Neural progenitor cell (in vitro differentiated cells): ENCODE measurements at regions not wholly inside any gene's neighbourhood (a gene's known extent, or its start where the extent isn't known, plus 50 kb on each side); places are given as distances from the start of the nearest gene placed in this dataset.

ENCODE experiments used
- EZH2 ChIP-seq: fragments of 200-600 bp; sonication (generic); IDR thresholded peaks from 2 replicates; pipeline ENCODE4 v1.6.1; 2017; ENCODE audit warnings: antibody characterized with exemption, mild to moderate bottlenecking, moderate library complexity
- EZH2phosphoT487 ChIP-seq: fragments of 200-600 bp; sonication (generic); IDR thresholded peaks from 2 replicates; pipeline ENCODE4 v1.6.1; 2017; ENCODE audit warnings: antibody characterized with exemption
- TF ChIP-seq, protein P1 (sequence below): fragments of 200-600 bp; sonication (generic); IDR thresholded peaks from 2 replicates; pipeline ENCODE4 v1.5.1; 2017; ENCODE audit warnings: antibody characterized with exemption, mild to moderate bottlenecking

DNA sequence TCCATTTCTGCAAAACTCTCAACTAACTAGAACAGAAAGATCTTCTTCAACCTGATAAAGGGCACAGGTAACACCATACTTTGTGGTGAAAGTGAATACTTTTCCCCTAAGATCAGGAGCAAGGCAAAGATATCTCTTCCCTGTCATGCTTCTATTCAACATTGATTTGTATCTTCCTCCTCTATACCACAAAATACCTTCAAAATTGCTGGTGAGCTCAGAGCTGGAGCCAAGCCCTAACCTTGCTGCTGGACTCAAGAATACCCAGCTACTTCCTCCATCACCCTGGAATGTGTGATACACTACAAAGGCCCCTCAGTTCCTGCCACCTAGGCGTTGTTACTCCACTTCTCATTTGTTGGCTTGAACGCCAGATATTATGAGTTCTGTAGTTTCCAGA, 499.0 kb downstream of the ACTL7B start:
- TF ChIP-seq EZH2phosphoT487 = no peak
- TF ChIP-seq, protein P1, sequence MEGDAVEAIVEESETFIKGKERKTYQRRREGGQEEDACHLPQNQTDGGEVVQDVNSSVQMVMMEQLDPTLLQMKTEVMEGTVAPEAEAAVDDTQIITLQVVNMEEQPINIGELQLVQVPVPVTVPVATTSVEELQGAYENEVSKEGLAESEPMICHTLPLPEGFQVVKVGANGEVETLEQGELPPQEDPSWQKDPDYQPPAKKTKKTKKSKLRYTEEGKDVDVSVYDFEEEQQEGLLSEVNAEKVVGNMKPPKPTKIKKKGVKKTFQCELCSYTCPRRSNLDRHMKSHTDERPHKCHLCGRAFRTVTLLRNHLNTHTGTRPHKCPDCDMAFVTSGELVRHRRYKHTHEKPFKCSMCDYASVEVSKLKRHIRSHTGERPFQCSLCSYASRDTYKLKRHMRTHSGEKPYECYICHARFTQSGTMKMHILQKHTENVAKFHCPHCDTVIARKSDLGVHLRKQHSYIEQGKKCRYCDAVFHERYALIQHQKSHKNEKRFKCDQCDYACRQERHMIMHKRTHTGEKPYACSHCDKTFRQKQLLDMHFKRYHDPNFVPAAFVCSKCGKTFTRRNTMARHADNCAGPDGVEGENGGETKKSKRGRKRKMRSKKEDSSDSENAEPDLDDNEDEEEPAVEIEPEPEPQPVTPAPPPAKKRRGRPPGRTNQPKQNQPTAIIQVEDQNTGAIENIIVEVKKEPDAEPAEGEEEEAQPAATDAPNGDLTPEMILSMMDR = no peak
- TF ChIP-seq EZH2 = no peak
